GM21360 (cell line): ENCODE measurements at regions not wholly inside any gene's neighbourhood (a gene's known extent, or its start where the extent isn't known, plus 50 kb on each side); places are given as distances from the start of the nearest gene placed in this dataset.

Experiments
- ATAC-seq: cut with Tn5 transposase; IDR thresholded peaks from one replicate; pipeline ENCODE4 v1.9.1; 2021; ENCODE audit warnings: mild to moderate bottlenecking, moderate library complexity; ENCODE audit not compliant: unreplicated experiment

GRCh38 chr16:86986809-86987487 lies 330.2 kb downstream of the C16orf95 start:
- no peak for ATAC-seq

GRCh38 chr16:86987746-86988670 lies 329.2 kb downstream of the C16orf95 start:
- no peak for ATAC-seq

- no peak for ATAC-seq
Measured at GRCh38 chr16:86988920-86989696, 328.1 kb downstream of the C16orf95 start.

GRCh38 chr16:86990451-86990850 lies 326.7 kb downstream of the C16orf95 start:
- no peak for ATAC-seq

- ATAC-seq: no peak
Measured at GRCh38 chr16:86991679-86992078, 325.5 kb downstream of the C16orf95 start.

GRCh38 chr16:86992587-86992986 lies 324.6 kb downstream of the C16orf95 start:
- no peak for ATAC-seq

GRCh38 chr16:86993426-86994110 lies 323.6 kb downstream of the C16orf95 start:
- no peak for ATAC-seq

GRCh38 chr16:86994215-86994614 lies 323.0 kb downstream of the C16orf95 start:
- no peak for ATAC-seq

GRCh38 chr16:86994651-86995171 lies 322.5 kb downstream of the C16orf95 start:
- no peak for ATAC-seq

GRCh38 chr16:86995456-86995855 lies 321.7 kb downstream of the C16orf95 start:
- ATAC-seq: no peak

- no peak for ATAC-seq
Measured at GRCh38 chr16:86996081-86996480, 321.1 kb downstream of the C16orf95 start.

GRCh38 chr16:86997058-86997457 lies 320.1 kb downstream of the C16orf95 start:
- no peak for ATAC-seq

GRCh38 chr16:86998196-86999001 lies 318.8 kb downstream of the C16orf95 start:
- ATAC-seq: no peak

GRCh38 chr16:87000001-87000400 lies 317.2 kb downstream of the C16orf95 start:
- no peak for ATAC-seq

- no peak for ATAC-seq
Measured at GRCh38 chr16:87002717-87003413, 314.3 kb downstream of the C16orf95 start.

- ATAC-seq: no peak
Measured at GRCh38 chr16:87003414-87003755, 313.8 kb downstream of the C16orf95 start.

- ATAC-seq: no peak
Measured at GRCh38 chr16:87006021-87006420, 311.2 kb downstream of the C16orf95 start.

- no peak for ATAC-seq
Measured at GRCh38 chr16:87006789-87007745, 310.1 kb downstream of the C16orf95 start.
